H1 (cell line): ENCODE measurements at regions not wholly inside any gene's neighbourhood (a gene's known extent, or its start where the extent isn't known, plus 50 kb on each side); places are given as distances from the start of the nearest gene placed in this dataset.

Experiments used
- CTCF ChIA-PET: fragments of 300-600 bp; sonication (Branson Sonifier 250); formaldehyde crosslinking; loops from one replicate; lab custom pipeline; 2021; ENCODE audit not compliant: partially characterized antibody; lab: Charles Lee
- POLR2A ChIA-PET: fragments of 300-600 bp; sonication (Branson Sonifier 250); formaldehyde crosslinking; loops from one replicate; lab custom pipeline; 2021; ENCODE audit warnings: inconsistent platforms; ENCODE audit not compliant: partially characterized antibody; lab: Charles Lee
- DNase-seq, 2 experiments: peaks; one replicate each; pipeline versions ENCODE4 v3.0.0 to v3.0.0-alpha.2; 2010 to 2022; ENCODE audit warnings: low spot score in 2 of 2, low read depth in 1 of 2, mixed read lengths in 1 of 2
- FAIRE-seq: peaks from 2 replicates; lab custom pipeline; 2011; peaks lifted over from hg19 to GRCh38; lab: Jason Lieb, UNC
- H2AFZ ChIP-seq: 2 replicates; pipeline ENCODE4 v1.8.1; 2012; ENCODE audit warnings: low read length, inconsistent platforms
- H2AK5ac ChIP-seq: 2 replicates; pipeline ENCODE4 v1.6.1; 2013; ENCODE audit warnings: low read depth, low read length
- H2BK120ac ChIP-seq: replicated peaks from 2 replicates; pipeline ENCODE3; 2013; ENCODE audit warnings: low read depth, low read length, inconsistent platforms
- H2BK12ac ChIP-seq: 2 replicates; pipeline ENCODE4 v1.6.1; 2013; ENCODE audit warnings: low read depth, low read length
- H2BK15ac ChIP-seq: 2 replicates; pipeline ENCODE4 v1.6.1; 2013; ENCODE audit warnings: low read length
- H2BK20ac ChIP-seq: 2 replicates; pipeline ENCODE4 v1.6.1; 2013; ENCODE audit warnings: low read length
- H2BK5ac ChIP-seq: 2 replicates; pipeline ENCODE4 v1.6.1; 2013; ENCODE audit warnings: low read depth, low read length
- H3K14ac ChIP-seq: 2 replicates; pipeline ENCODE4 v1.6.1; 2013; ENCODE audit warnings: inconsistent platforms; ENCODE audit not compliant: insufficient read length
- H3K18ac ChIP-seq: 2 replicates; pipeline ENCODE4 v1.6.1; 2013; ENCODE audit warnings: low read length; ENCODE audit errors: extremely low read depth
- H3K23ac ChIP-seq: 2 replicates; pipeline ENCODE4 v1.6.1; 2013; ENCODE audit warnings: inconsistent platforms; ENCODE audit not compliant: insufficient read length
- H3K23me2 ChIP-seq: 2 replicates; pipeline ENCODE4 v1.6.1; 2013; ENCODE audit warnings: low read depth, low read length
- H3K27ac ChIP-seq: 2 replicates; pipeline ENCODE4 v1.6.1; 2011; ENCODE audit warnings: low read depth, low read length, inconsistent platforms
- H3K27me3 ChIP-seq, 4 experiments: replicated peaks in 1 of 4; 1 replicate in 1 of 4; 2 replicates in 3 of 4; pipeline versions ENCODE4 v1.6.1 to v1.8.1; 2011 to 2013; ENCODE audit warnings: low read length in 3 of 4, mild to moderate bottlenecking in 3 of 4, inconsistent platforms in 2 of 4, mixed read lengths in 2 of 4, moderate library complexity in 1 of 4; ENCODE audit not compliant: control insufficient read depth in 3 of 4, insufficient read depth in 3 of 4; ENCODE audit errors: extremely low read depth in 1 of 4
- H3K36me3 ChIP-seq, 4 experiments: 2 replicates each; pipeline versions ENCODE4 v1.6.1 to v1.8.1; 2011 to 2013; ENCODE audit warnings: mild to moderate bottlenecking in 4 of 4, low read length in 3 of 4, moderate library complexity in 2 of 4, control low read depth in 1 of 4, inconsistent platforms in 1 of 4; ENCODE audit not compliant: insufficient read depth in 4 of 4, control insufficient read depth in 2 of 4
- H3K4ac ChIP-seq: replicated peaks from 2 replicates; pipeline ENCODE3; 2013; ENCODE audit warnings: low read length, low read depth, mixed read lengths, inconsistent platforms; ENCODE audit not compliant: insufficient read length
- H3K4me1 ChIP-seq, 4 experiments: replicated peaks in 1 of 4; 1 replicate in 1 of 4; 2 replicates in 3 of 4; pipeline versions ENCODE4 v1.6.1 to v1.8.1; 2011 to 2013; ENCODE audit warnings: low read length in 3 of 4, inconsistent platforms in 2 of 4, mixed read lengths in 1 of 4; ENCODE audit not compliant: insufficient read depth in 4 of 4, control insufficient read depth in 3 of 4
- H3K4me2 ChIP-seq, 2 experiments: 2 replicates each; pipeline versions ENCODE4 v1.6.1 to v1.8.1; 2011 to 2013; ENCODE audit warnings: low read depth in 2 of 2, low read length in 2 of 2, control low read depth in 1 of 2, inconsistent platforms in 1 of 2, mild to moderate bottlenecking in 1 of 2; ENCODE audit not compliant: insufficient read depth in 1 of 2
- H3K4me3 ChIP-seq, 4 experiments: fragments of 200-600, 300-600 bp in 1 of 4; sonication (generic), shearing (Covaris generic), sonication (Bioruptor Twin) in 1 of 4; 2 replicates each; pipeline versions ENCODE4 v1.5.1 to v1.8.1; 2011 to 2016; ENCODE audit warnings: low read length in 4 of 4, low read depth in 3 of 4, control low read depth in 2 of 4, inconsistent platforms in 2 of 4, mild to moderate bottlenecking in 2 of 4, mixed read lengths in 1 of 4, moderate library complexity in 1 of 4; ENCODE audit not compliant: insufficient read depth in 2 of 4; ENCODE audit errors: extremely low read depth in 1 of 4
- H3K56ac ChIP-seq: replicated peaks from 2 replicates; pipeline ENCODE3; 2013; ENCODE audit warnings: low read depth, mild to moderate bottlenecking, mixed read lengths, low read length, inconsistent platforms; ENCODE audit not compliant: insufficient read length
- H3K79me1 ChIP-seq: 2 replicates; pipeline ENCODE4 v1.6.1; 2013; ENCODE audit warnings: low read depth, low read length, control low read depth
- H3K79me2 ChIP-seq, 2 experiments: 2 replicates each; pipeline versions ENCODE4 v1.6.1 to v1.8.1; 2012 to 2013; ENCODE audit warnings: low read length in 2 of 2, mild to moderate bottlenecking in 2 of 2, inconsistent platforms in 1 of 2; ENCODE audit not compliant: insufficient read depth in 2 of 2, control insufficient read depth in 1 of 2
- H3K9ac ChIP-seq, 4 experiments: replicated peaks in 1 of 4; 1 replicate in 1 of 4; 2 replicates in 3 of 4; pipeline versions ENCODE4 v1.6.1 to v1.8.1; 2011 to 2013; ENCODE audit warnings: low read depth in 3 of 4, low read length in 3 of 4, control low read depth in 2 of 4, mild to moderate bottlenecking in 2 of 4, moderate library complexity in 2 of 4, inconsistent platforms in 1 of 4; ENCODE audit errors: extremely low read depth in 1 of 4
- H3K9me3 ChIP-seq, 2 experiments: 2 replicates each; pipeline versions ENCODE4 v1.6.1 to v1.8.1; 2012 to 2013; ENCODE audit warnings: mild to moderate bottlenecking in 2 of 2, moderate library complexity in 2 of 2, control low read depth in 1 of 2, inconsistent platforms in 1 of 2, low read depth in 1 of 2, low read length in 1 of 2, mixed read lengths in 1 of 2; ENCODE audit not compliant: insufficient read depth in 2 of 2
- H4K20me1 ChIP-seq, 2 experiments: replicated peaks in 1 of 2; 2 replicates each; pipeline versions ENCODE3 to v1.8.1; 2011 to 2013; ENCODE audit warnings: inconsistent platforms in 2 of 2, low read length in 2 of 2, mild to moderate bottlenecking in 1 of 2; ENCODE audit not compliant: insufficient read depth in 2 of 2, control insufficient read depth in 1 of 2
- H4K5ac ChIP-seq: 2 replicates; pipeline ENCODE4 v1.6.1; 2013; ENCODE audit warnings: low read length, low read depth, mixed read lengths, inconsistent platforms; ENCODE audit not compliant: insufficient read length
- H4K8ac ChIP-seq: 2 replicates; pipeline ENCODE4 v1.8.0; 2013; ENCODE audit warnings: mild to moderate bottlenecking, moderate library complexity, low read length, inconsistent platforms; ENCODE audit not compliant: insufficient read depth; ENCODE audit errors: extremely low read depth
- H4K91ac ChIP-seq: replicated peaks from 2 replicates; pipeline ENCODE3; 2013; ENCODE audit warnings: low read length, mixed read lengths, inconsistent platforms; ENCODE audit not compliant: insufficient read length
- ASH2L ChIP-seq: fragments of 200-600, 300-600 bp; sonication (generic); IDR thresholded peaks from one replicate; pipeline ENCODE4 v1.7.1; 2017; ENCODE audit warnings: low read length
- BACH1 ChIP-seq: IDR thresholded peaks from 2 replicates; pipeline ENCODE4 v1.6.1; 2012; ENCODE audit warnings: low read length, improper control_type of control experiment
- CHD1 ChIP-seq: IDR thresholded peaks from 2 replicates; pipeline ENCODE4 v1.6.1; 2012; ENCODE audit warnings: low read depth, low read length, improper control_type of control experiment
- CTCF ChIP-seq, 3 experiments: IDR thresholded peaks; 1 replicate in 2 of 3; 2 replicates in 1 of 3; pipeline versions ENCODE4 v1.5.1 to v1.6.1; 2011; ENCODE audit warnings: low read length in 3 of 3, mild to moderate bottlenecking in 3 of 3, inconsistent platforms in 2 of 3, low read depth in 1 of 3, moderate library complexity in 1 of 3; ENCODE audit not compliant: insufficient read depth in 1 of 3; ENCODE audit errors: control extremely low read depth in 1 of 3
- GTF2F1 ChIP-seq: IDR thresholded peaks from 2 replicates; pipeline ENCODE4 v1.6.1; 2012; ENCODE audit warnings: low read depth, low read length, improper control_type of control experiment, borderline replicate concordance
- JUN ChIP-seq: IDR thresholded peaks from 2 replicates; pipeline ENCODE4 v1.6.1; 2011; ENCODE audit warnings: low read depth, mild to moderate bottlenecking, improper control_type of control experiment, low read length
- KDM1A ChIP-seq: fragments of 200-600, 300-600 bp; sonication (generic); IDR thresholded peaks from 2 replicates; pipeline ENCODE4 v1.7.1; 2016; ENCODE audit warnings: mild to moderate bottlenecking, low read length, borderline replicate concordance
- KDM5A ChIP-seq: fragments of 200-600 bp; IDR thresholded peaks from 2 replicates; pipeline ENCODE4 v1.7.1; 2012; ENCODE audit warnings: mild to moderate bottlenecking, low read length, inconsistent platforms, mixed read lengths
- MAFK ChIP-seq: IDR thresholded peaks from 2 replicates; pipeline ENCODE4 v1.6.1; 2012; ENCODE audit warnings: low read depth, mild to moderate bottlenecking, improper control_type of control experiment, low read length
- NRF1 ChIP-seq: IDR thresholded peaks from 2 replicates; pipeline ENCODE4 v1.6.1; 2011; ENCODE audit warnings: mild to moderate bottlenecking, low read depth, low read length, improper control_type of control experiment
- RNF2 ChIP-seq: fragments of 200-900, 300-1000 bp; sonication (generic); IDR thresholded peaks from 2 replicates; pipeline ENCODE4 v1.7.1; 2016; ENCODE audit warnings: borderline replicate concordance, low read depth, mild to moderate bottlenecking, antibody characterized with exemption, low read length; ENCODE audit not compliant: poor library complexity, severe bottlenecking; ENCODE audit errors: missing control alignments
- SP2 ChIP-seq: IDR thresholded peaks from 2 replicates; pipeline ENCODE4 v1.6.1; 2012; ENCODE audit warnings: mild to moderate bottlenecking, low read length, inconsistent platforms
- WGBS, 2 experiments: shearing (Covaris generic) in 1 of 2; methylation state at CpG; one replicate each; pipeline versions ENCODE4 v1.1.6 to v1.1.7; 2013 to 2015; ENCODE audit warnings: low lambda C conversion rate in 2 of 2, mixed read lengths in 2 of 2, inconsistent platforms in 1 of 2, low coverage in 1 of 2, missing lambda C conversion rate in 1 of 2; ENCODE audit not compliant: insufficient replicate concordance in 2 of 2, insufficient coverage in 1 of 2, insufficient read length in 1 of 2; ENCODE audit errors: extremely low coverage in 1 of 2, missing lambda C conversion rate in 1 of 2; 5-methylcytosine and 5-hydroxymethylcytosine counted together

- no peaks in the 10 kb centered on the region for H3K36me3 ChIP-seq
- H2BK20ac ChIP-seq: no peak overlapping the region
- no peak overlapping the region for H3K9ac ChIP-seq
- H3K27ac ChIP-seq: no peak overlapping the region
- no peak overlapping the region for H2BK5ac ChIP-seq
- DNase-seq (no peak), FAIRE-seq (no peak)
- no peak overlapping the region for H3K14ac ChIP-seq
- CTCF ChIA-PET: interaction anchor here (1.2 kb wide), 1 partner anchor 48 kb away, joined by 3 read pairs; no protein-coding TSS in a partner anchor
- no peaks in the 10 kb centered on the region for H3K4me1 ChIP-seq
- H3K56ac ChIP-seq: no peak overlapping the region
- H2AFZ ChIP-seq: no peak overlapping the region
- no peak overlapping the region for H3K18ac ChIP-seq
- H3K27me3 ChIP-seq: no peaks in the 10 kb centered on the region; a peak in 1 of 7 replicates
- H3K4me2 ChIP-seq: no peak overlapping the region
- H4K5ac ChIP-seq: no peak overlapping the region
- no peak overlapping the region for H2AK5ac ChIP-seq
- 0 out of 2 replicates have a peak, but pooled peaks cover 2% of the 10 kb centered on the region for H3K79me1 ChIP-seq
- TF ChIP-seq KDM5A (no peak), CTCF (IDR thresholded peaks at IDR 0.05; ENCODE audit: control extremely low read depth in 1 of 3, insufficient read depth in 1 of 3, low read depth in 1 of 3, low read length in 3 of 3) (no peak), MAFK (no peak), GTF2F1 (no peak), NRF1 (no peak), CHD1 (no peak), JUN (no peak), BACH1 (no peak), RNF2 (no peak), SP2 (no peak), ASH2L (no peak), KDM1A (no peak)
- H4K20me1 ChIP-seq: no peaks in the 10 kb centered on the region
- H2BK12ac ChIP-seq: no peak overlapping the region
- H3K23ac ChIP-seq: no peak overlapping the region
- no peak overlapping the region for H4K91ac ChIP-seq
- H3K79me2 ChIP-seq: no peaks in the 10 kb centered on the region
- POLR2A ChIA-PET: no interaction called here
- H3K23me2 ChIP-seq: peaks cover 3% of the 10 kb centered on the region; the same call in 1 of the 2 replicates
- no peak overlapping the region for H3K4ac ChIP-seq
- H3K9me3 ChIP-seq: no peaks in the 10 kb centered on the region
- no peak overlapping the region for H2BK15ac ChIP-seq
- WGBS, 2 experiments: 93% methylated on average over 5 of the region's 5 CpGs; no CpG with 5 or more reads in 1 of the 2 experiments
- no peak overlapping the region for H4K8ac ChIP-seq
- no peak overlapping the region for H2BK120ac ChIP-seq
- no peak overlapping the region for H3K4me3 ChIP-seq
These were observed 95.4 kb downstream of the PXDC1 start for GRCh38 chr6:3656076-3656475.
